ENCODE measurements at regions not wholly inside any gene's neighbourhood (a gene's known extent, or its start where the extent isn't known, plus 50 kb on each side); places are given as distances from the start of the nearest gene placed in this dataset.

DNA sequence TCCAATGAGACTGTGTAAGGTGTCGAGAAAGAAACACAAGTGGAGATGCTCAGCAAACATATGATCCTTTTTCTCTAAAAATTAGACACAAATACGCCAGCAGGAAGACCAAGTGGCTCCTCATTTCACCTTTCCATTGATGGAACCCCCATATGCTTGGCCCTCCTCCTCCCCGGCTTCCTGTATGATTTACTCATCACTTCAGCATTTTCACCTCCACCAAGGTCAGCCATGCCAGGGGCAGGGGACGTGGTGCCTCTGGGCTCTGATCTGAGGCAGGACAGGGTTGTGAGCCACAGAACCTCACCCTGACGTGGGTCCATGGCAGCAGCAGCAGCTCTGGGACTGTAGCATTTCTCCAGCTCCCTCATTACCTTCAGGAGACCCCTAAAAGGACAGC is 116.8 kb upstream of the PFKP start:
- DNase-seq (ENCODE audit: low read depth in 2 of 2): no peak

DNA sequence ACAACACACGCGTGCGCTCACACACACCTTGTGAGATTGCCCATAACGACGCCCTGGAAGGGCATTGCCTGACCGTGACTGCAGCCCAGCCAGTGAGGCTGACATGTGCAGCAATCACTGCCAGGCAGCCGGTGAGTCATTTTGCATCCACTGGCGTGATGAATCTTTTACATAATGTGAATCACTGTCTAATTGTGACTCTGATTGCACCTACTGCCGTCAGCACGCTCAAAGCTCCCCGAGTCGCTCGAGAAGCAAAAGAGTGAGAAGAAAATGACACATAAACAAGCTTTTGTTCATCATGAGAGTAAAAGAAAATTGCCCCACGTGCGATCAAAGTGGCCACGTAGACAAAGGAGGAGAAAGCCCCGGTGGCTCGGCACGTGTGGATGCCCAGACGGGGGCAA is 117.4 kb upstream of the PFKP start:
- DNase-seq (ENCODE audit: low read depth in 2 of 2): peak; percentile 38 to 46

DNA sequence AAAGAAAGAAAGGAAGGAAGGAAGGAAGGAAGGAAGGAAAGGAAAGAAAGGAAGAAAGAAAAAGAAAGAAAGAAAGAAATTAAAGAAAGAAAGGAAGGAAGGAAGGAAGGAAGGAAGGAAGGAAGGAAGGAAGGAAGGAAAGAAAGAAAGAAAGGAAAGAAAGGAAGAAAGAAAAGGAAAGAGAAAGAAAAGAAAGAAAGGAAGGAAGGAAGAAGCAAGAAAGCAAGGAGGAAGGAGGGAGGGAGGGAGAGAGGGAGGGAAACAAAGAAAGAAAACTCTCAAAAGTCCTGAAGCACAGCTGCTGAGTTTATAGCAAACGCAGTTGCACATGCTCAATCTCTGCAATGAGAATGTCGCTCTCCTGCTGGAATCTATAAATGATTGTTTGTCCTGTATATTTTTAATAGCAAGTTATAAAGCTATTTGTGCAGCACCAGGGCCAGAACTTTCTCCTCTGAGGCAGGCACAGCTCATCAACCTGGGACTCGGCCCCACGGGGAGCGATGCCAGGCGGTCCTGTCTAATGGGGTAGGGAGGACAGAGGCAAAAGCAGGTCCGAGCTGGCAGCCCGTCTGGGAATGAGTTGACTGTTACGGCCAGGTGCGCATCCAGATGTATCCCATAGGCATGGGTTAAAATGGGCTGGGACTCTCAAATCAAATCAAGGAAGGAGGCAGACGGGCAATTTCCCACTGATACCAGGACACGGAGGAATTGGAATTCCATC is 118.0 kb upstream of the PFKP start:
- DNase-seq (ENCODE audit: low read depth in 2 of 2): no peak

DNA sequence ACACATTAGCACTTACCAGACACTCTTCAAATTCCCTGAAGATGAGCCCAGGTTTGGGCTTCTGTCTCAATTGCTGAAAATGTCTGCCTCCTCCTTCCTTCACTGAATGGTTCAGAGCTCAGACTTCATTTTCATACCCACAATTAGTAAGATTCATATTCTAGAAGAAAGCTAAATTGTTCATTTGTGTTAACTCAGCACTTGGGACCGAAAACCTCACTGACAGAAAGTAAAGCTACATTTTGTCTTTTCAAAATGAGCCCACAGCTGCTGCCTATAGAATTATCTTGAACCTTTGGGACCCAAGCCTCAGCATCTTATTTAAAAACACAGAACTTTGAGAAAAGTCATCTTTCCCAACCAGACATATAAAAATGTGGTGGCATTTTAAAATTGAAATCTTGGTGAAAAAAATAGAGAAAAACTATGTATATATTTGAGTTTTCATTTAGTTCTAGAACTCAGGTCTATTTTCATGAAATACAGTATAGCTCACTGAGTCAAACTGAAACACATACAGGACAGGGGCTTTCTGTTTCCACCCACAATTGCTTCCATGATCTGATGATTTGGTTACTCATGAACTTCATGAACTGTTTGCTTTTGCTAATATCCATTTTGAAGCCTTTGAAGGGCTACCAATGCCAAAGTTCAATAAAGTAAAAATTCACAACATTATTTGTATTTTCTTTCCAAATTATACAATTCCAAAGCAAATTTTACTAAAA is 119.1 kb upstream of the PFKP start:
- DNase-seq (ENCODE audit: low read depth in 2 of 2): no peak

DNA sequence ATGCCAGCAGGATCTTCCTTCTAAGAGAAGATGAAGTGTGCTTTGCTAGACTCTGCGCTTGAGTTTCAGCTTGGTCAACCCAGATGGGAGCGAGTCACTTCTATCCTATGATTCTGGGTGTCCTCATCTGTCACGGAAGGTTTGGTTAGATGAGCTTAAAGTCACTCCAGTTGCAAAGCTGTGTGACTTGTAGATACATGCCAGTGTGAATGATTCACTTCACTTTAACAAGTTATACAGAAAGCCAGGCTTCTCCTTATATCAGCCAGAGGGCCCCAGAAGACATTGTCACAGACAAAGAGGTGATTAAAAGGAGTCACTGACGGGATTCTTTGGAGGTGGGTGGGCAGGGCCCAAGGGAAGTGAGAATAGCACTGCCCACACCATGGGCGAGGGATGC is 122.6 kb upstream of the PFKP start:
- no peak for DNase-seq (ENCODE audit: low read depth in 2 of 2)

DNA sequence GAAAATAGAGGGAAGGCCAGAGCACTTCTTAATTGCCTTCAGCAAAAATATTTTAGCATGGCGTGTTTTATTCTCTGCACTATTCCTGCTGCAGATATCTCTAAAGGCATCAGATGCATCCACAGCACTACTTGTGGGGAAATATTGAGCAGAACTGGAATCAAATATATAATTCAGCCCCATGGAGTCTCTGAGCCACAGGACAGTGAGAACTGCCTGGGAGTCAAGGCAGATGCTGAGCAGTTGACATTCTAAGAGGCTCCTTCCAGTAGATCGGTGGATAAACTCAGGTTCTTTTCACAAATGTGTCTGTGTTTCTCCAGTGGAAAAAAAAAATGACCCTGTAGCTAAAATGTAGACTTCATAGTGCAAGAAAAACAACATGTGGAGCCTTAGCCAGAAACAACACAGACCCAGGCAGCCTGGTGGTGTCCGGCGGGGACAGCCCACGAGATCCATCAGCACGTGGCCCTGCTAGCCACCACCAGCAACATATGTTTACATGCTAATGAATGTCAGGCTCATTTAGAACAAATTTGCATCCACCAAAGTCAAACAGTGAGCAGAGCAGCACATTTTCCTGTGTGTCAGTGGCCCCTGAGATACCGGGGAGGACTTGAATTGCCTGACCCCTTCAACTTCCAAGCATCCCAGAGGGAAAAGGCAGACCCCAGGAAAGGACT is 123.3 kb upstream of the PFKP start:
- DNase-seq (ENCODE audit: low read depth in 2 of 2): no peak

DNA sequence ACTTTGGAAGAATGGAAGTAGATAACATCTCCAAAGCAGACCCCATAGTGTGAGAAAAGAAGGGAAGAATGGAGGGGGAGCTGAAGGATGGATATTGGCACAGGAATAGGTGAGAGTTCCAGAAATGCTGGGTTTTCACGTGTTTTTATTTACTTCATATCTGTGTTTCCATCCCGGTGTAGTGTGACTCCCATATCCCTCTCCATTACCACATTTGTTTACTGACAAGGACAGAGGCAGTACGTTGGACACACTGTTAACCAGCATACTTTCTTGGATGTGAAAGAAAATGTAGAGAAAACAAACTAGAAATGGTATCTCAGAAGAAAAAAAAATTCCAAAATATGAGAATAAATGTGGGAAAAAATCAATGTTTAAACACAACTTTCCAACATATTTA is 124.4 kb upstream of the PFKP start:
- DNase-seq (ENCODE audit: low read depth in 2 of 2): no peak

DNA sequence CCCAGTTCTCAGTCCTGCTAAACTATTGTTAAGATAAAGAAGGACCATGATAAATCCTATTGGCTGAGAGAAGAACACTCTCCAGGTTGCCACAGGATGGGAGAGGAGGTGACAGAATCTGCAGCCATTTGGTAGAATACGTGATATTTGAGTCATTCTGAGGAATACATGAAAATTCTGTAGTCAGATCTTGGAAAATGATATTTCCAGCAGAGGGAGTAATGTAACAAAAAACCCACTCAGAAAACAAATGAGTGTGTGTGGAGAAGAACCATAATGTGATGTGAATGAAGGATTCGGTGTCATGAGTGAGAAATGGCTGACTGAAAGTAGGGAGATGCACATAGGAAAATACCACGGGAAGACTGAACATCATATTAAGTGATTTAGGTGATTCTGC is 128.5 kb upstream of the PFKP start:
- no peak for DNase-seq (ENCODE audit: low read depth in 2 of 2)

DNA sequence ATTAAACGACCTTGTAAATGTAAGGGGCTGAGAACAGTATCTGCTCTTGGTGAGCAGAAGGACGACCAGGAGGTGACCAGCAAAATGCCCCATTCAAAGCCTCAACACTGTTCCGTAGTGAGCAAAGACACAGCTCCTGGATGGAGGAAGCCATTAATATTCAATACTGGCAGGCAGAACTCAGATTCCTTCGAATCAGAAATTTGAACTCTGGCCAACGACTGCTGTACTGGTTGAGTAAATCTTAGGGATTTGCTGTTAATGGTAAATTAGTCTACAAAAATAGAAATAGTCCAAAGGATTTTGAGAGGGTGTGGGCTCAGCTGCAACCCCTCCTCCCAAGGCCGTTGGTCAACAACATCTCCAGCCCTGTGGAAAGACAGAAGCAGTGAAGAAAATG is 130.5 kb upstream of the PFKP start:
- no peak for DNase-seq (ENCODE audit: low read depth in 2 of 2)

DNA sequence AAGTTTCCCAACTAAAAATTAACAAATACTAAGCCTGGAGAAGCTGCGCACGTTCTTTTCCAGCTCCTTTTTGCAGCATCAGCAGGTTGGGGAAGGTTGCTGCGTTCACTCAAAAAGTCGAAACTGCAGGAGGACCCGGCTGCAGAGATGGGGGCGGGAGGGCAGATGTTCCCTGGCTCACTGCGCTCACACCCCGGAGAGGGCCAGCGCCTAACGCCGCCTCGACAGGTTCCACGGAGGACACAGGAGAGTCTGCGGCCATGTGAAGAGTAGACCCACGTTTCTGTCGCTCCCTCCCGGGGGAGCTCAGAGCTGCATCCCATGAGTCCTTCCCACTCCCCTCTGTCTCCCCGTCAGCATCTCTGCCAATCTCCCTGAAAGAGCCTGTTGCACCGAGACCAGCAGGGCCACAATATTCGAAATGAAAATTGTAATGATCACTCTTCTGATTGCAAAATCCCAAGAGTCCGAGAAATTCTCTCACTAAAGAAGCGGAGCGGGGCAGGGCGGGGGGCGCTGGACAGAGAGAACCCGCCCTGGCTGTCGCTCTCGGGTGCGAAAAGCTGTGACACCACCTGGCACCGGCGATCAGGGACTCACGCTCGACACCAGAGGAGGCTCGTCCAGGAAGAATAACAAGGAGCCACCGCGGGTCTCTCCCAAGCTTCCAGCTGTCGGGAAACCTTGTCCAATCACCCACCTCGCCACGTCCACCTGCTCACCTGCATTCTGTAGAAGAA is 131.5 kb upstream of the PFKP start:
- DNase-seq (ENCODE audit: low read depth in 2 of 2): no peak

DNA sequence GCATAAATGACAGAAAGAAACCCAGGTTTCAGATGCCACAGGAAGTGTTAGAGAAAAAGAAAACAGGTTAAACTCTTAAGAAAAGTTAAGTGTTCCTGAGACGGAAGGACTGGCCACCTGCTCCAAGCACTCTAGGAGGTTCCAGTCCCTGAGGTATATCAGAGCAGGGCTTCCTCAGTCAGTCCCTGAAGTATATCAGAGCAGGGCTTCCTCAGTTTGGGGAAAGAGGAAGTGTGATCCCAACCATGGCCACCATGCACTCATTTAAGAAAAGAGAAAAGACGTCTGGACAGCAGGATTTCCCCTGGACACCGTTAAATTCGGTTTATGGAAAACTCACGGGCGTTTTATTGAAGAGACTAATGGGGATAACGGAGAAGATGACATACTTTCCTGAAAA is 133.4 kb upstream of the PFKP start:
- DNase-seq (ENCODE audit: low read depth in 2 of 2): no peak

DNA sequence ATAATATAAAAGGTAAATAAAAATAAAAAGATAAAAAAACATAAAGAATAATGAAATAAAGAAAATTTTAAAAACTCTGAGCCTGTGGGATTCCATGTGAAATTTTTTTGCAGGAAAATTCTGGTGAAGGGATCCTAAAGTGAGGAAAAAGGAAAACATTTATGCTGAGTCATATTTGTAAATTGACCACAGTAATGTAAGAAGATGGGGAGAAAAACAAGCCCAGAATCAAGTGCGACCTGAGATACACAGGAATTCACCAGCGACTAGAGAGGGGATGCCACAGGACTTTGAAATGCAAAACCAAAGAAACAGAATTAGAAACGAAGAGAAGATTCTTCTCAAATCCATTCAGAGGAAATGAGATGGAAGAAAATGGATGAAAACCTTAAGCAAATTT is 133.8 kb upstream of the PFKP start:
- DNase-seq (ENCODE audit: low read depth in 2 of 2): no peak

DNA sequence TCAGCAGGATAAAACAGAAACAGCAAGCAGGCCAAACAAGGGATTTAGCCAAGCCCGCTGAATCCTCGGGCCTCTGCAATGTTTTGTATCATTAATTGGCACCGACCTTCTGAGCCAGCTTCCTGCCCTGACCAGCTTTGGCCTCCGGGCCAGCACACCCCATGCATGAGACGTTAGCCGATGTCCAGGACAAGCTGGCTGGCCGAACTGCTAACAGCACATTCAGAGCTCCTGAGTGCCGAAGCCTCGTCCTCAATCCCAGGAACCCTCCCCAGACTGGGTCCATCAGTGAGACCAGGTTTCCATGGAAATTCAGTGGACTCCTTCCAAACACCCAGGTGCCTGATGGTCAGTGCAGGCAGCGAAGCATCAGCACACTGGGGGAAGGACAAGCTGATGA is 134.3 kb upstream of the PFKP start:
- DNase-seq (ENCODE audit: low read depth in 2 of 2): no peak

DNA sequence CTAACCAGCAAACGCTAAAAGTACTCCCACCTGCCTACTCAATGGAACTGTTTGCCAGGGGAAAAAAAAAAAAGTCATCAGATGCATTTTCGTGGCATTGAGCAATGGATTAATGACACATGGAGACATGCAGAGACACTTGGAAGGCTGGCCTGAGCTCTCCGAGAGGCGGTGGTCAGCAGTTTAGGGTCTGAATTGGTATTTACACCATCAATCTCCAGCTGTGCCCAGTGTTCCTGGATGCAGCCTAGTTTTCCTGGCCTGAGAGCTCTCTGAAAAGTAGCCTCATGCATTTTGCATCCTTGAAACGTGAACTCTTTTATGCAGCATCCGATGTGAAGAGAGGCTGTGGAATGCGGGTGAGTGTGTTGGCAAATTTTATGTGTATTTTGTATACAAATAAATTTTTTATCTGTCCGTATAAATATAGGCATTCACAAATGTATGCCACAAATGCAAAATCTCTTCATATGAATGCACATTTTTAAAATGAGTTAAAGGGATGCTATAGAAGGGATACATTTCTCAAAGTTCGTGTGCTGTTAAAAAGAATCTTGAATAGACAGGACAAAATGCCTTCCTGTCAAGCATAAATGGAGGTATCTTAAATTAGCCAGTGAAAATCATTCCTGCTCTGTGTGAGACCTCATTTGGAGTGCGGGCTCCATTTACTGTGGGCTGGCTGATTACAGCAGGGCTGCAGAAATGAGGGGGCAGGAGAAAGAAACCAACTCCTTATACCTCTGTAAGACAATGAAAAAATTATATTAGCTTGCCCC is 137.7 kb upstream of the PFKP start:
- DNase-seq (ENCODE audit: low read depth in 2 of 2): no peak

DNA sequence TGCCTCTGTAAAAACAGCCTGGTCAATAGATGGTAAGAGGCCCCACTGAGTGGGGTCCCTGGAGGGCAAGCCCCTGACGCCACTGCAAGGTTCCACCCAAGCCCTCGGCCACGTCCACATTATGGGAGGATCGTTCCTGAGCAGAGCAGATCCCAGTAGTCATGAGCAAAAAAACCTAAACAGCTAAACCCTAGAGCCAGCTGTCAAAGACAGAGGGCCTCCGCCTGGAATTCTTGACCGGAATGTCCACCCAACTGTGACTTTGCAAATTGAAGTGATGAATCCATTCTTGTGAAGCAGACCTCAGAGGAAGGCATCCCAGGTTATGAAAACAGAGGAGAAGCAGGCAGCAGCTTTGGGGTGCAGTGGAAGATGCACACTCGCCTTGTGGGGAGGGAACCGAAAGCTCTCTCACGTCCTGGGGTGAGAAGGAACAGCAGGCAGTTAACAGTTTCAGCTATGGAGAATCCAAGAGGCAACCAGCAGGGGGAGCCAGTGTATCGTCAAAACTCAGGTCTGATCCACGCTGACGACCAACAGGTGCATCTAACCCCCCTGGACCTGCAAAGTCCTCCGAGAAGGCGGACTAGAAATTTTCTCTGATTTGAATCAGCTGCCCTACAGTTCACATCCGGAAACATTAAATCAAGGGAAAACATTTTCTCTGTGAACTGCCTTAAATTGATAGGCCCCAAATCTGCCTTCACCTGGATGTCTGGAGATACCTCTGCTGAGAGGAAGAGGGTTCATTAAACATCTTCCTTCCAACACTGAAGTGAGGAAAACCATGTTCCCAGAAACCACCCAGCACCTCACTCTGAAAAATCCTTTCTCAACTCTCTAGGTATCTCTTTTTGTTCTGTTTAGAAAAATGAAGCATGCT is 139.1 kb upstream of the PFKP start:
- peak; percentile 65 to 77 for DNase-seq (ENCODE audit: low read depth in 2 of 2)

DNA sequence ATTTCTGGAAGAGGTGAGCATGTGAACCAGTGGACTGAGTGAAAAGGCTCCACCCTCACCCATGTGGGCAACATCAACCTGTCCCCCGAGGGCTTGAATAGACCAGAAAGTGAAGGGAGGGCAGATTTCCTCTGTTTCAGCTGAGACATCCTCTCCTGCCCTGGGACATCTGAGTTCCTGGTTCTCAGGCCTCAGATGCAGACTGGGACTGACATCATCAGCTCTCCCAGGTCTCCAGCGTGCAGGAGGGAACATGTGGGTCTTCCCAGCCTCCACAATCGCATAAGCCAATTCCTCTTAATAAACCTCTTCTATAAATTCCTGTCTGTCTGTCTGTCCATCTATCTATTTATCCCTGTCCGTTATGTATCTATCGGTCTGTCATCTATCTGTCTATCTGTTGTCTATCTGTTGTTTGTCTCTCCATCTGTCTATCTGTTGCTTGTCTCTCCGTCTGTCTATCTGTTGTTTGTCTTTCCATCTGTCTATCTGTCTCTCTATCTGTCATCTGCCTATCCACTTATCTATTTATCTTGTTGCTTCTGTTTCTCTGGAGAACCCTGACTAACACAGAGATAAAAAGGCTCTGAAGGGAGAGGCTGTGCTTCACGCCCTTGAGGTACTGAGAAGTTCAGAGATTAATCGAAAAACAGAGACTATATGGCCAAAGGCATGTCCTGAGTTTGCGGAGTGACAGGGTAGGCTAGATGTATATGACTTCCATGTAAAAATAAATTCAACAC is 140.3 kb upstream of the PFKP start:
- DNase-seq (ENCODE audit: low read depth in 2 of 2): no peak

DNA sequence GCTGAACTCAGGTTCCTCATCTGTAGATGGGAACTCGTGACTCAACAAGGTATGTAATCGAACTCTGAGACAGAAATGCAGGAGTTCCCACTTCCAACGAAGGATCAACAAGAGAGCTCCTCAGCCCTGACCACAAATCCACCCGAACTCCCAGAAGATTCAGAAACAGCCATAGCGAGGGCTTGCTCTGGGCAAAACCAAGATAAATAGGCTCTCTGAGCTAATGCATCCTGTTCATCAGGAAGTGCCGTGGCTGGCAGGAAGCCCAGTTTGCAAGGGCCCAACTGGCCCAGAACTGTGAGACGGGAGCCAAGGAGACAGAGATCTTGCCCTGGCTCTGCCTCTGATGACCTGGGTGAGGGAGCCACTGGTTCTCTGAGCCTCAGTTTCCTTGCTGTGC is 141.7 kb upstream of the PFKP start:
- DNase-seq (ENCODE audit: low read depth in 2 of 2): no peak

DNA sequence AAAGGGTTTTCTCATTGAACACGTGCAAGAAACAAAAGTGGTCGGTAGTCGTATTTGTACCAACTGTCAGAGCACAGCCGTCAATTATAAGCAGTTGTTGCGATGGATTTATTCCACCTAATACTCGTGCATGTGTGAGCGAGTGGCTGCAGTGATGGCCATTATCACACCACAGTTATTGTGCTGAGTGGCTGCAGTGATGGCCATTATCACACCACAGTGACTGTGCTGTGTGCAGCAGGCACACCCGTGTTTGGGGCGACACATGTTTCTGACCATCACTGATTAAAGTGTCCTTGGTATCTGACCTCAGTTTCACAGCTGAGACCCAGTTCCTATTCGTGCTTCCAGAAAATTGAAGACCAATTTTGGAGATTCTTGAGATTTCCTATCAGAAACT is 142.9 kb upstream of the PFKP start:
- DNase-seq (ENCODE audit: low read depth in 2 of 2): no peak

DNA sequence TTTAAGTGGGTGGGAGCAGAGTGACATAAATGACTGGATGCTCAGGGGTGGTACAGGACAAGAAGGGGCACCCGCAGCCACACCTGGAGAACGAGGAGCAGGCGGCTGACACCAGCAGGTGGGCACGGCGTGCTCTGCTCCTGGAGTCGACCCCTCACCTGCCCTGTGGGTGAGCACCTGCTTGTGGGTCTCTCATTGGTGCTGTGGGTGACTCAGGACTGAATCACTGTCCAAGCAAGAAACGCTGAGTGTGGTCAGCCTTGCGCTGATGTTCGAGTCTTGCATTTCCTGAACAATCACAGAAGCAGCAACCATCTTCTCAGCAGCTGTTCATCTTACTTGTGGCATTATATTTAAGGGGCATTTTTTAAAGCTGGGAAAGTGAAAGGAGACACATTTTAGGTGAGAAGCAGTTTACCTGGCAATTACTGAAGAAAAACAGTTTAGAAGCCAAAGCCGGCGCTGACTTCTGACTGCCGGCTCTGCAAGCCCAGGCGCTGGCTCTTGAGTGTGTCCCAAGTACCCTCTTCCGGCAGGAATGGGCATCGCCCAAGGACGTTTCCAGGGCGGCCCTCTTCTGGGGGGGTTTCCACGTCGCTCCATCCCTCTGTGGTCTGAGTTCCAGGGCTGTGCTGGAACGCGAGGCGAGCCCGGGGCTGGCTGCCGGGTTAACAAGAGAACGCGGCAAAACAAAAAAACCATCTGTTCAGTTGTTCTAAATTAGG is 145.2 kb upstream of the PFKP start:
- no peak for DNase-seq (ENCODE audit: low read depth in 2 of 2)

All from stimulated activated CD4-positive, alpha-beta T cell treated with anti-CD3 and anti-CD28 coated beads, Interleukin-4, amount 100 ng/mL, for 48 hours (primary cell).